ENCODE measurements at regions not wholly inside any gene's neighbourhood (a gene's known extent, or its start where the extent isn't known, plus 50 kb on each side); places are given as distances from the start of the nearest gene placed in this dataset.

GRCh38 chr5:112063856-112064255 lies 306.9 kb upstream of the NREP start:
- ATAC-seq (no peak), DNase-seq (no peak)
- Mint-ChIP-seq H3K9me3 (no peaks in the 10 kb centered on the region), H3K27me3 (no peaks in the 10 kb centered on the region), H3K4me1 (ENCODE audit: low read depth) (no peaks in the 10 kb centered on the region), H3K27ac (no peak overlapping the region), H3K36me3 (ENCODE audit: low read depth) (no peaks in the 10 kb centered on the region), H3K4me3 (no peak overlapping the region)
- POLR2A ChIA-PET: no interaction called here
- intact Hi-C loops (cut with micrococcal nuclease): no loop called here
- CTCF ChIA-PET: no interaction called here
- TF ChIP-seq CTCF (IDR thresholded peaks at IDR 0.05): no peak

- ChIA-PET POLR2A (no interaction called here), CTCF (no interaction called here)
- no peak for ATAC-seq
- TF ChIP-seq CTCF (IDR thresholded peaks at IDR 0.05): no peak
- intact Hi-C loops (cut with micrococcal nuclease): no loop called here
- Mint-ChIP-seq H3K36me3 (ENCODE audit: low read depth) (no peaks in the 10 kb centered on the region), H3K27ac (no peak overlapping the region), H3K4me3 (no peak overlapping the region), H3K4me1 (ENCODE audit: low read depth) (no peaks in the 10 kb centered on the region), H3K9me3 (no peaks in the 10 kb centered on the region), H3K27me3 (no peaks in the 10 kb centered on the region)
- DNase-seq: no peak
Measured at GRCh38 chr5:112063191-112063590, 306.2 kb upstream of the NREP start.

- no peaks in the 10 kb centered on the region for H3K9me3 Mint-ChIP-seq
- no peak for DNase-seq
Measured at GRCh38 chr5:112062181-112062580, 305.2 kb upstream of the NREP start.

GRCh38 chr5:112061666-112062065 lies 304.7 kb upstream of the NREP start:
- CTCF ChIA-PET: no interaction called here
- Mint-ChIP-seq H3K27ac (no peak overlapping the region), H3K9me3 (no peaks in the 10 kb centered on the region), H3K36me3 (ENCODE audit: low read depth) (no peaks in the 10 kb centered on the region), H3K4me3 (no peak overlapping the region), H3K4me1 (ENCODE audit: low read depth) (no peaks in the 10 kb centered on the region), H3K27me3 (no peaks in the 10 kb centered on the region)
- no peak for TF ChIP-seq CTCF (IDR thresholded peaks at IDR 0.05)
- POLR2A ChIA-PET: no interaction called here
- ATAC-seq (no peak), DNase-seq (no peak)
- intact Hi-C loops (cut with micrococcal nuclease): no loop called here

More at GRCh38 chr5:112062181-112062580, 305.2 kb upstream of the NREP start:
- ChIA-PET CTCF (no interaction called here), POLR2A (no interaction called here)
- no peak for ATAC-seq
- Mint-ChIP-seq H3K27me3 (no peaks in the 10 kb centered on the region), H3K4me3 (no peak overlapping the region), H3K27ac (no peak overlapping the region), H3K36me3 (ENCODE audit: low read depth) (no peaks in the 10 kb centered on the region), H3K4me1 (ENCODE audit: low read depth) (no peaks in the 10 kb centered on the region)
- no peak for TF ChIP-seq CTCF (IDR thresholded peaks at IDR 0.05)
- intact Hi-C loops (cut with micrococcal nuclease): no loop called here

- no peak for ATAC-seq
- no peaks in the 10 kb centered on the region for H3K4me1 Mint-ChIP-seq (ENCODE audit: low read depth)
- no peak for DNase-seq
- H3K27me3 Mint-ChIP-seq: peaks cover 2% of the 10 kb centered on the region
- TF ChIP-seq CTCF (IDR thresholded peaks at IDR 0.05): no peak
- H3K9me3 Mint-ChIP-seq: no peaks in the 10 kb centered on the region
- H3K27ac Mint-ChIP-seq: no peak overlapping the region
- H3K36me3 Mint-ChIP-seq (ENCODE audit: low read depth): no peaks in the 10 kb centered on the region
- ChIA-PET CTCF (no interaction called here), POLR2A (no interaction called here)
- H3K4me3 Mint-ChIP-seq: no peak overlapping the region
- intact Hi-C loops (cut with micrococcal nuclease): no loop called here
Measured at GRCh38 chr5:112059579-112060135, 302.7 kb upstream of the NREP start.
